GM12878 (cell line): ENCODE measurements at regions not wholly inside any gene's neighbourhood (a gene's known extent, or its start where the extent isn't known, plus 50 kb on each side); places are given as distances from the start of the nearest gene placed in this dataset.

Experiments used
- ATAC-seq: fragments of 200-7000 bp; cut with Tn5 transposase; 3 replicates; pipeline ENCODE4 v1.9.1; 2020; ENCODE audit warnings: mild to moderate bottlenecking, moderate library complexity
- BruUV-seq: library from RNA; stranded (reverse); fragments of 400-500 nt; replicated peaks from 2 replicates; lab custom pipeline; 2021; lab: Mats Ljungman, UMichigan
- CTCF ChIA-PET: fragments of 300-600 bp; sonication (Branson Sonifier 250); formaldehyde crosslinking; extraction: SDS; loops from one replicate; lab custom pipeline; 2021; ENCODE audit warnings: inconsistent platforms; lab: Yijun Ruan, JAX
- POLR2A ChIA-PET: fragments of 350-600 bp; formaldehyde crosslinking; extraction: SDS; loops from one replicate; lab custom pipeline; 2021; ENCODE audit warnings: inconsistent platforms; lab: Charles Lee
- RAD21 ChIA-PET: fragments of 300-600 bp; sonication (Branson Sonifier 250); formaldehyde crosslinking; loops from one replicate; lab custom pipeline; 2023; ENCODE audit warnings: antibody characterized with exemption; ENCODE audit not compliant: unreplicated experiment; lab: Charles Lee
- SMC1A ChIA-PET: fragments of 300-600 bp; sonication (Branson Sonifier 250); formaldehyde crosslinking; loops from one replicate; lab custom pipeline; 2023; ENCODE audit not compliant: unreplicated experiment, uncharacterized antibody; lab: Charles Lee
- DNase-seq: peaks from one replicate; pipeline ENCODE4 v3.0.0-alpha.2; 2011; ENCODE audit warnings: low read depth, low spot score
- FAIRE-seq: peaks from 3 replicates; lab custom pipeline; 2011; peaks lifted over from hg19 to GRCh38; lab: Jason Lieb, UNC
- H2AFZ ChIP-seq: 2 replicates; pipeline ENCODE4 v1.6.0; 2011; ENCODE audit warnings: low read depth, low read length, control low read depth; ENCODE audit not compliant: control insufficient read depth
- H3K27ac ChIP-seq: 2 replicates; pipeline ENCODE4 v1.5.1; 2011; ENCODE audit warnings: control low read depth; ENCODE audit not compliant: control insufficient read depth, insufficient read depth
- H3K27me3 ChIP-seq, 2 experiments: replicated peaks in 1 of 2; 2 replicates each; pipeline versions ENCODE4 v1.6.0 to v1.6.1; 2011; ENCODE audit warnings: low read length in 1 of 2; ENCODE audit not compliant: control insufficient read depth in 2 of 2, insufficient read depth in 2 of 2
- H3K36me3 ChIP-seq, 2 experiments: 2 replicates each; pipeline ENCODE4 v1.5.1; 2011; ENCODE audit warnings: low read length in 1 of 2; ENCODE audit not compliant: control insufficient read depth in 2 of 2, insufficient read depth in 2 of 2
- H3K4me1 ChIP-seq: 2 replicates; pipeline ENCODE4 v1.6.1; 2011; ENCODE audit warnings: mild to moderate bottlenecking, low read length, moderate library complexity, mixed read lengths; ENCODE audit not compliant: control insufficient read depth, insufficient read depth
- H3K4me2 ChIP-seq: 2 replicates; pipeline ENCODE4 v1.6.0; 2011; ENCODE audit warnings: control low read depth; ENCODE audit not compliant: control insufficient read depth, insufficient read depth
- H3K4me3 ChIP-seq: fragments of 200-600 bp; sonication (generic); 2 replicates; pipeline ENCODE4 v1.5.1; 2016
- H3K79me2 ChIP-seq: 2 replicates; pipeline ENCODE4 v1.6.0; 2011; ENCODE audit warnings: low read length; ENCODE audit not compliant: control insufficient read depth, insufficient read depth
- H3K9ac ChIP-seq: 2 replicates; pipeline ENCODE4 v1.8.0; 2011; ENCODE audit warnings: low read length, control low read depth, mixed read lengths; ENCODE audit not compliant: control insufficient read depth, insufficient read depth
- H3K9me3 ChIP-seq: replicated peaks from 3 replicates; pipeline ENCODE4 v1.5.1; 2011; ENCODE audit warnings: mild to moderate bottlenecking, low read length; ENCODE audit not compliant: control insufficient read depth, insufficient read depth
- H4K20me1 ChIP-seq: 2 replicates; pipeline ENCODE4 v1.6.0; 2011; ENCODE audit not compliant: control insufficient read depth, insufficient read depth
- CREB1 ChIP-seq: IDR thresholded peaks from 2 replicates; pipeline ENCODE4 v1.6.1; 2012; ENCODE audit warnings: low read depth, mild to moderate bottlenecking, inconsistent platforms
- ETV6 ChIP-seq, 2 experiments: fragments of 450-650 bp in 1 of 2; IDR thresholded peaks in 1 of 2; conservative IDR thresholded peaks in 1 of 2; 2 replicates each; pipeline ENCODE4 v1.6.1; 2014; ENCODE audit warnings: antibody characterized with exemption in 1 of 2, borderline replicate concordance in 1 of 2, low read depth in 1 of 2, mild to moderate bottlenecking in 1 of 2, moderate library complexity in 1 of 2
- FOS ChIP-seq: IDR thresholded peaks from 3 replicates; pipeline ENCODE4 v1.6.1; 2011; ENCODE audit warnings: borderline replicate concordance; ENCODE audit not compliant: insufficient read length; ENCODE audit errors: extremely low read depth
- GABPA ChIP-seq: IDR thresholded peaks from 2 replicates; pipeline ENCODE4 v1.6.1; 2014; ENCODE audit warnings: antibody characterized with exemption, low read depth, mild to moderate bottlenecking, inconsistent platforms
- SUZ12 ChIP-seq: fragments of 200-600 bp; sonication (generic); IDR thresholded peaks from one replicate; pipeline ENCODE4 v1.6.1; 2018; ENCODE audit warnings: antibody characterized with exemption, mild to moderate bottlenecking; ENCODE audit not compliant: unreplicated experiment
- ZSCAN29 ChIP-seq: fragments of 450-650 bp; IDR thresholded peaks from 2 replicates; pipeline ENCODE4 v1.6.1; 2017; ENCODE audit warnings: mild to moderate bottlenecking, moderate library complexity
- WGBS: methylation state at CpG from one replicate; pipeline ENCODE4 v1.1.6; 2016; ENCODE audit warnings: low lambda C conversion rate; ENCODE audit not compliant: insufficient replicate concordance, insufficient coverage; ENCODE audit errors: missing lambda C conversion rate; 5-methylcytosine and 5-hydroxymethylcytosine counted together
- in situ Hi-C: fragments of 300-500 bp; cut with MboI; formaldehyde crosslinking; loops from 9 replicates; pipeline ENCODE4 v1.14.3; 2018; ENCODE audit warnings: mixed read lengths
- intact Hi-C: fragments of 100-400 bp; cut with micrococcal nuclease; formaldehyde crosslinking; loops from one replicate; pipeline ENCODE4 v1.14.2; 2022; ENCODE audit not compliant: unreplicated experiment
- TF ChIP-seq, protein P1 (sequence below): IDR thresholded peaks from 2 replicates; pipeline ENCODE4 v1.6.1; 2012; ENCODE audit warnings: mild to moderate bottlenecking, low read depth, low read length
- TF ChIP-seq, protein P2 (sequence below): IDR thresholded peaks from 2 replicates; pipeline ENCODE4 v1.6.1; 2012; ENCODE audit warnings: low read depth, low read length, improper control_type of control experiment

DNA sequence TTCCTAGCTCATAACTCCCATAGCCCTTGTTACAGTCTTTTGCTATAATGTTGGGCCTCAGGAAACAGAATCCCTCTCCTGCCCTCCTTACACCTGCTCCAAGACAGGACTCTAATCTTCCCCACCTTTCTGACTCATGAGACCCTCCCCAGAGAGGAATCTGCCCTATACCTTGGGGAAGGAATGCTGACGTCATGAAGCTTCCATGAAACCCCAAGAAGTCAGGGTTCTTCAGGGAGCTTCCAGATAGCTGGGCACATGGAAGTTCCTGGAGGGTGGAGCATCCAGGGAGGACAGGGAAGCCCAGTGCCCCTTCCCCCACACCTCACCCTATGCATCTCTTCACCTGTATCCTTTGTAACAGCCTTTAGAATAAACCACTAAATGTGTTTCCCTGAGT is 285.7 kb downstream of the SOX9 start:
- WGBS, result 100% methylated on average over 1 of the region's 1 CpG
- H2AFZ ChIP-seq, result no peak overlapping the region
- no peaks in the 10 kb centered on the region for H3K79me2 ChIP-seq
- SMC1A ChIA-PET, result interaction anchor here (0.6 to 8.8 kb wide), 11 partner anchors 10 to 289 kb away, joined by 3 to 65 read pairs (median 4); no protein-coding TSS in a partner anchor
- no peak for FAIRE-seq
- no peak overlapping the region for H3K4me2 ChIP-seq
- no peaks in the 10 kb centered on the region for H3K9me3 ChIP-seq
- CTCF ChIA-PET, result interaction anchor here (1.0 to 1.6 kb wide), 6 partner anchors 9 to 288 kb away, joined by 3 to 5 read pairs (median 4); no protein-coding TSS in a partner anchor
- POLR2A ChIA-PET, result interaction anchor here (1.0 to 4.4 kb wide), 5 partner anchors 12 to 114 kb away, joined by 3 to 38 read pairs (median 4); no protein-coding TSS in a partner anchor
- no peak for TF ChIP-seq ZSCAN29
- TF ChIP-seq CREB1, result no peak
- TF ChIP-seq, protein P1, sequence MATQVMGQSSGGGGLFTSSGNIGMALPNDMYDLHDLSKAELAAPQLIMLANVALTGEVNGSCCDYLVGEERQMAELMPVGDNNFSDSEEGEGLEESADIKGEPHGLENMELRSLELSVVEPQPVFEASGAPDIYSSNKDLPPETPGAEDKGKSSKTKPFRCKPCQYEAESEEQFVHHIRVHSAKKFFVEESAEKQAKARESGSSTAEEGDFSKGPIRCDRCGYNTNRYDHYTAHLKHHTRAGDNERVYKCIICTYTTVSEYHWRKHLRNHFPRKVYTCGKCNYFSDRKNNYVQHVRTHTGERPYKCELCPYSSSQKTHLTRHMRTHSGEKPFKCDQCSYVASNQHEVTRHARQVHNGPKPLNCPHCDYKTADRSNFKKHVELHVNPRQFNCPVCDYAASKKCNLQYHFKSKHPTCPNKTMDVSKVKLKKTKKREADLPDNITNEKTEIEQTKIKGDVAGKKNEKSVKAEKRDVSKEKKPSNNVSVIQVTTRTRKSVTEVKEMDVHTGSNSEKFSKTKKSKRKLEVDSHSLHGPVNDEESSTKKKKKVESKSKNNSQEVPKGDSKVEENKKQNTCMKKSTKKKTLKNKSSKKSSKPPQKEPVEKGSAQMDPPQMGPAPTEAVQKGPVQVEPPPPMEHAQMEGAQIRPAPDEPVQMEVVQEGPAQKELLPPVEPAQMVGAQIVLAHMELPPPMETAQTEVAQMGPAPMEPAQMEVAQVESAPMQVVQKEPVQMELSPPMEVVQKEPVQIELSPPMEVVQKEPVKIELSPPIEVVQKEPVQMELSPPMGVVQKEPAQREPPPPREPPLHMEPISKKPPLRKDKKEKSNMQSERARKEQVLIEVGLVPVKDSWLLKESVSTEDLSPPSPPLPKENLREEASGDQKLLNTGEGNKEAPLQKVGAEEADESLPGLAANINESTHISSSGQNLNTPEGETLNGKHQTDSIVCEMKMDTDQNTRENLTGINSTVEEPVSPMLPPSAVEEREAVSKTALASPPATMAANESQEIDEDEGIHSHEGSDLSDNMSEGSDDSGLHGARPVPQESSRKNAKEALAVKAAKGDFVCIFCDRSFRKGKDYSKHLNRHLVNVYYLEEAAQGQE, result no peak
- TF ChIP-seq SUZ12, result no peak
- TF ChIP-seq, protein P2, sequence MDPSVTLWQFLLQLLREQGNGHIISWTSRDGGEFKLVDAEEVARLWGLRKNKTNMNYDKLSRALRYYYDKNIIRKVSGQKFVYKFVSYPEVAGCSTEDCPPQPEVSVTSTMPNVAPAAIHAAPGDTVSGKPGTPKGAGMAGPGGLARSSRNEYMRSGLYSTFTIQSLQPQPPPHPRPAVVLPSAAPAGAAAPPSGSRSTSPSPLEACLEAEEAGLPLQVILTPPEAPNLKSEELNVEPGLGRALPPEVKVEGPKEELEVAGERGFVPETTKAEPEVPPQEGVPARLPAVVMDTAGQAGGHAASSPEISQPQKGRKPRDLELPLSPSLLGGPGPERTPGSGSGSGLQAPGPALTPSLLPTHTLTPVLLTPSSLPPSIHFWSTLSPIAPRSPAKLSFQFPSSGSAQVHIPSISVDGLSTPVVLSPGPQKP, result no peak
- no peak for TF ChIP-seq FOS
- no peak for TF ChIP-seq GABPA
- TF ChIP-seq ETV6 (conservative IDR thresholded peaks at IDR 0.05 in 1 of 2, IDR thresholded peaks at IDR 0.05 in 1 of 2; ENCODE audit: borderline replicate concordance in 1 of 2, low read depth in 1 of 2), result no peak
- TF ChIP-seq, all 136 proteins: peak for 0
- Histone ChIP-seq H3K4me1 (peaks cover 13% of the 10 kb centered on the region), H3K27me3 (no peaks in the 10 kb centered on the region), H3K4me3 (no peak overlapping the region), H3K9ac (no peak overlapping the region), H3K27ac (peak overlapping the region; percentile 46; the same call in 1 of the 2 replicates), H3K36me3 (peaks cover 0 to 3% of the 10 kb centered on the region in 2 experiments; a peak in 2 of 4 replicates), H4K20me1 (no peaks in the 10 kb centered on the region)
- intact Hi-C loops (loop anchor here (2.0 to 5.0 kb wide), 2 partner anchors 14 to 284 kb away; partner anchors contain the start of gene SOX9), in situ Hi-C loops (loop anchor here (25.0 kb wide), 1 partner anchor 1881 kb away; no protein-coding TSS in a partner anchor)
- RAD21 ChIA-PET, result interaction anchor here (1.0 to 3.5 kb wide), 9 partner anchors 10 to 113 kb away, joined by 3 to 37 read pairs (median 5); no protein-coding TSS in a partner anchor
- ATAC-seq (no peak), DNase-seq (no peak)
- no TSS peak for BruUV-seq
